Endothelial cell of umbilical vein (primary cell): ENCODE measurements at regions not wholly inside any gene's neighbourhood (a gene's known extent, or its start where the extent isn't known, plus 50 kb on each side); places are given as distances from the start of the nearest gene placed in this dataset.

Experiments
- BruUV-seq: library from RNA; stranded (reverse); fragments of 400-500 nt; replicated peaks from 2 replicates; lab custom pipeline; 2021; lab: Mats Ljungman, UMichigan
- CTCF ChIA-PET: fragments of 300-600, 350-600 bp; sonication (Branson Sonifier 250); formaldehyde crosslinking; loops from one replicate; lab custom pipeline; 2021; ENCODE audit warnings: antibody characterized with exemption, inconsistent platforms; lab: Charles Lee
- POLR2A ChIA-PET: fragments of 300-600, 350-600 bp; sonication (Branson Sonifier 250); formaldehyde crosslinking; loops from one replicate; lab custom pipeline; 2021; ENCODE audit warnings: antibody characterized with exemption, inconsistent platforms; lab: Charles Lee
- DNase-seq: peaks from one replicate; pipeline ENCODE4 v3.0.0-alpha.2; 2011; ENCODE audit warnings: low read depth, low spot score
- FAIRE-seq: peaks from 2 replicates; lab custom pipeline; 2011; peaks lifted over from hg19 to GRCh38; lab: Jason Lieb, UNC
- H2AFZ ChIP-seq: 2 replicates; pipeline ENCODE4 v1.6.0; 2012; ENCODE audit warnings: low read depth, low read length, control low read depth, inconsistent platforms
- H3K27ac ChIP-seq: 2 replicates; pipeline ENCODE4 v1.5.1; 2011; ENCODE audit warnings: low read depth, mild to moderate bottlenecking, control low read depth, low read length, moderate library complexity; ENCODE audit not compliant: insufficient read depth
- H3K27me3 ChIP-seq, 2 experiments: 2 replicates each; pipeline versions ENCODE4 v1.6.0 to v1.6.1; 2011; ENCODE audit warnings: low read length in 2 of 2, mixed read lengths in 1 of 2; ENCODE audit not compliant: control insufficient read depth in 2 of 2, insufficient read depth in 2 of 2
- H3K36me3 ChIP-seq, 2 experiments: 2 replicates in 1 of 2; 3 replicates in 1 of 2; pipeline ENCODE4 v1.5.1; 2011; ENCODE audit warnings: low read length in 2 of 2, mild to moderate bottlenecking in 1 of 2, moderate library complexity in 1 of 2; ENCODE audit not compliant: control insufficient read depth in 2 of 2, insufficient read depth in 2 of 2; ENCODE audit errors: extremely low read depth in 1 of 2
- H3K4me1 ChIP-seq: 3 replicates; pipeline ENCODE4 v1.5.1; 2011; ENCODE audit warnings: mild to moderate bottlenecking, low read length; ENCODE audit not compliant: control insufficient read depth, insufficient read depth; ENCODE audit errors: extremely low read depth
- H3K4me2 ChIP-seq: 2 replicates; pipeline ENCODE4 v1.6.1; 2011; ENCODE audit warnings: low read length, control low read depth, mixed read lengths; ENCODE audit not compliant: insufficient read depth
- H3K4me3 ChIP-seq, 3 experiments: fragments of 200-600 bp in 1 of 3; sonication (generic), shearing (Covaris generic) in 1 of 3; replicated peaks in 1 of 3; 2 replicates each; pipeline ENCODE4 v1.5.1; 2011 to 2016; ENCODE audit warnings: control low read depth in 3 of 3, low read length in 3 of 3, mild to moderate bottlenecking in 2 of 3, inconsistent platforms in 1 of 3, low read depth in 1 of 3, moderate library complexity in 1 of 3; ENCODE audit not compliant: insufficient read depth in 1 of 3
- H3K79me2 ChIP-seq: 2 replicates; pipeline ENCODE4 v1.6.0; 2012; ENCODE audit warnings: low read length, inconsistent platforms; ENCODE audit not compliant: control insufficient read depth, insufficient read depth
- H3K9ac ChIP-seq: replicated peaks from 2 replicates; pipeline ENCODE3; 2011; ENCODE audit warnings: low read length, control low read depth; ENCODE audit not compliant: insufficient read depth; ENCODE audit errors: extremely low read depth
- H3K9me1 ChIP-seq: replicated peaks from 3 replicates; pipeline ENCODE4 v1.6.0; 2011; ENCODE audit warnings: mild to moderate bottlenecking, low read length; ENCODE audit not compliant: control insufficient read depth, insufficient read depth; ENCODE audit errors: extremely low read depth
- H3K9me3 ChIP-seq: replicated peaks from 2 replicates; pipeline ENCODE4 v1.5.1; 2012; ENCODE audit warnings: low read length, inconsistent platforms; ENCODE audit not compliant: control insufficient read depth, insufficient read depth
- H4K20me1 ChIP-seq: replicated peaks from 2 replicates; pipeline ENCODE3; 2011; ENCODE audit warnings: mild to moderate bottlenecking, low read length; ENCODE audit not compliant: control insufficient read depth, insufficient read depth; ENCODE audit errors: extremely low read depth
- EZH2 ChIP-seq: IDR thresholded peaks from 2 replicates; pipeline ENCODE4 v1.6.1; 2012; ENCODE audit warnings: borderline replicate concordance, low read depth, mild to moderate bottlenecking, moderate library complexity, low read length, inconsistent platforms; ENCODE audit not compliant: severe bottlenecking
- FOS ChIP-seq: IDR thresholded peaks from 2 replicates; pipeline ENCODE4 v1.6.1; 2011; ENCODE audit warnings: mild to moderate bottlenecking, low read length, moderate library complexity, borderline replicate concordance; ENCODE audit not compliant: insufficient read depth
- GATA2 ChIP-seq: IDR thresholded peaks from 2 replicates; pipeline ENCODE4 v1.7.0; 2011; ENCODE audit warnings: low read depth, mild to moderate bottlenecking, moderate library complexity, mixed read lengths, low read length; ENCODE audit not compliant: insufficient read length, insufficient read depth
- JUN ChIP-seq: IDR thresholded peaks from 2 replicates; pipeline ENCODE4 v1.6.1; 2011; ENCODE audit warnings: borderline replicate concordance, low read depth; ENCODE audit not compliant: insufficient read length, insufficient read depth
- MYC ChIP-seq: IDR thresholded peaks from one replicate; pipeline ENCODE4 v1.6.1; 2011; ENCODE audit warnings: mild to moderate bottlenecking, low read depth, low read length
- POLR2A ChIP-seq: IDR thresholded peaks from 2 replicates; pipeline ENCODE4 v1.6.1; 2012; ENCODE audit warnings: low read depth, mild to moderate bottlenecking, control low read depth, low read length
- POLR2AphosphoS5 ChIP-seq: IDR thresholded peaks from 2 replicates; pipeline ENCODE4 v1.6.1; 2012; ENCODE audit warnings: low read depth, mild to moderate bottlenecking, control low read depth, low read length, moderate library complexity; ENCODE audit not compliant: insufficient read depth
- dilution Hi-C: fragments of 300-500 bp; cut with MboI; formaldehyde crosslinking; loops from one replicate; pipeline ENCODE4 v1.15.0; 2019; ENCODE audit warnings: low sequenced_read_pairs; ENCODE audit not compliant: extremely low pct_ligation_motif_present
- intact Hi-C: fragments of 100-400 bp; cut with micrococcal nuclease; formaldehyde crosslinking; loops from one replicate; pipeline ENCODE4 v1.10.0; 2022
- TF ChIP-seq, protein P1 (sequence below): IDR thresholded peaks from 2 replicates; pipeline ENCODE4 v1.6.1; 2011; ENCODE audit not compliant: insufficient read depth, insufficient read length
- TF ChIP-seq, protein P2 (sequence below), 2 donors: IDR thresholded peaks; 1 replicate in 1 of 2; 2 replicates in 1 of 2; pipeline ENCODE4 v1.5.1; 2011; ENCODE audit warnings: low read length in 2 of 2, mild to moderate bottlenecking in 2 of 2, moderate library complexity in 2 of 2, control low read depth in 1 of 2, inconsistent platforms in 1 of 2, low read depth in 1 of 2; ENCODE audit not compliant: insufficient read depth in 1 of 2; ENCODE audit errors: extremely low read depth in 1 of 2

DNA sequence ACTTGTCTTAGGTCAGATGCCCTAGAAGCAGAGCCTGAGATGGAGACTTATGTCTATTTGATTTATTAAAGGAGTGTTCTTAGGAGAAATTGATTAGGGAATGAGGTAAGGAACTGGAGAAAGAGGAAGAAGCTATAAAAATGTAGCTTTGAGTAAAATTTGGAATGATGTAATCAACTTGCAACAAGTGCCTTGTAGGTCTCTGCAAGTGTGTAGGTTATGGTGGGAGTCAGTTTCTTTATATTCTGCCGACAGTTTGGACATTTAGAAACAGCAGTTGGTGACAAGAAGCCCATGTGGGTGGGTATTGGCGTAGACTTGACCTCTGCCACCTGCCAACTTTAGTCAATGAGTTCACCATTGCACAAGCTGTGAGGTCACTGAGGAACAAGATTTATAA is 986.5 kb downstream of the CDH18 start:
- ChIA-PET POLR2A (no interaction called here), CTCF (no interaction called here)

DNA sequence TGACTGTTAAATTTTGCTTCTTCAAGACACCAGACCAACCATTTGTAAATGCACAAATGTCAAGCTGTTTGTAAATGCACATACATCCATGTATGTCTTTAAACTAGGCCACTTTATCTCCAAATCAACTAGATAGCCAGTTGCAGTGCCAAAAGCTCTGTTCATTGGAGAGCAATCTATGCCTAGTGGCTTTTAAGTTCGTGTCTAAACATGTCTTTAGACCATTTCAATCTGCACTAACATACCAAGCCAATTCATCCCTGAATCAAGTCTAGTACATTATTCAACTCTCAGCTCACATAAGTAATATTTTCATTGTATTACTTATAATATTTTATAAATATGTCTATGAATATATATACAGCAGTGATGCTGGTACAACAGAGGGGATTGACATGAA is 985.9 kb downstream of the CDH18 start:
- Histone ChIP-seq H3K9me1 (no peaks in the 10 kb centered on the region), H3K36me3 (no peaks in the 10 kb centered on the region), H3K27me3 (no peaks in the 10 kb centered on the region), H2AFZ (no peak overlapping the region), H3K27ac (no peak overlapping the region), H3K4me3 (no peak overlapping the region), H3K9me3 (peaks cover 2% of the 10 kb centered on the region), H3K4me2 (no peak overlapping the region), H3K9ac (no peak overlapping the region), H3K4me1 (no peaks in the 10 kb centered on the region), H3K79me2 (no peaks in the 10 kb centered on the region), H4K20me1 (no peaks in the 10 kb centered on the region)
- no TSS peak for BruUV-seq
- intact Hi-C loops (no loop called here), dilution Hi-C loops (no loop called here)
- ChIA-PET POLR2A (no interaction called here), CTCF (no interaction called here)
- no peak for DNase-seq
- no peak for TF ChIP-seq POLR2AphosphoS5
- TF ChIP-seq, protein P1, sequence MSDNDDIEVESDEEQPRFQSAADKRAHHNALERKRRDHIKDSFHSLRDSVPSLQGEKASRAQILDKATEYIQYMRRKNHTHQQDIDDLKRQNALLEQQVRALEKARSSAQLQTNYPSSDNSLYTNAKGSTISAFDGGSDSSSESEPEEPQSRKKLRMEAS: no peak
- TF ChIP-seq FOS: no peak
- no peak for TF ChIP-seq JUN
- no peak for TF ChIP-seq POLR2A
- TF ChIP-seq MYC: no peak
- no peak for TF ChIP-seq EZH2
- TF ChIP-seq GATA2: no peak
- TF ChIP-seq, protein P2, sequence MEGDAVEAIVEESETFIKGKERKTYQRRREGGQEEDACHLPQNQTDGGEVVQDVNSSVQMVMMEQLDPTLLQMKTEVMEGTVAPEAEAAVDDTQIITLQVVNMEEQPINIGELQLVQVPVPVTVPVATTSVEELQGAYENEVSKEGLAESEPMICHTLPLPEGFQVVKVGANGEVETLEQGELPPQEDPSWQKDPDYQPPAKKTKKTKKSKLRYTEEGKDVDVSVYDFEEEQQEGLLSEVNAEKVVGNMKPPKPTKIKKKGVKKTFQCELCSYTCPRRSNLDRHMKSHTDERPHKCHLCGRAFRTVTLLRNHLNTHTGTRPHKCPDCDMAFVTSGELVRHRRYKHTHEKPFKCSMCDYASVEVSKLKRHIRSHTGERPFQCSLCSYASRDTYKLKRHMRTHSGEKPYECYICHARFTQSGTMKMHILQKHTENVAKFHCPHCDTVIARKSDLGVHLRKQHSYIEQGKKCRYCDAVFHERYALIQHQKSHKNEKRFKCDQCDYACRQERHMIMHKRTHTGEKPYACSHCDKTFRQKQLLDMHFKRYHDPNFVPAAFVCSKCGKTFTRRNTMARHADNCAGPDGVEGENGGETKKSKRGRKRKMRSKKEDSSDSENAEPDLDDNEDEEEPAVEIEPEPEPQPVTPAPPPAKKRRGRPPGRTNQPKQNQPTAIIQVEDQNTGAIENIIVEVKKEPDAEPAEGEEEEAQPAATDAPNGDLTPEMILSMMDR (IDR thresholded peaks at IDR 0.05; ENCODE audit: extremely low read depth in 1 of 2, insufficient read depth in 1 of 2, low read depth in 1 of 2, low read length in 2 of 2): no peak
- no peak for FAIRE-seq

More for the DNA sequence above, 986.5 kb downstream of the CDH18 start:
- H3K4me1 ChIP-seq: no peaks in the 10 kb centered on the region
- no peaks in the 10 kb centered on the region for H4K20me1 ChIP-seq
- no peaks in the 10 kb centered on the region for H3K27me3 ChIP-seq
- H3K36me3 ChIP-seq: no peaks in the 10 kb centered on the region
- H3K27ac ChIP-seq: no peak overlapping the region
- no peak overlapping the region for H2AFZ ChIP-seq
- intact Hi-C loops: no loop called here
- no peak overlapping the region for H3K4me2 ChIP-seq
- DNase-seq: no peak
- no peak overlapping the region for H3K4me3 ChIP-seq
- H3K79me2 ChIP-seq: no peaks in the 10 kb centered on the region
- H3K9me1 ChIP-seq: no peaks in the 10 kb centered on the region
- no peak for TF ChIP-seq JUN
- no peak for TF ChIP-seq FOS
- TF ChIP-seq, protein P2 (IDR thresholded peaks at IDR 0.05; ENCODE audit: extremely low read depth in 1 of 2, insufficient read depth in 1 of 2, low read depth in 1 of 2, low read length in 2 of 2): no peak
- dilution Hi-C loops: no loop called here
- no peaks in the 10 kb centered on the region for H3K9me3 ChIP-seq
- FAIRE-seq: no peak
- BruUV-seq: no TSS peak
- H3K9ac ChIP-seq: no peak overlapping the region
